ENCODE measurements at regions not wholly inside any gene's neighbourhood (a gene's known extent, or its start where the extent isn't known, plus 50 kb on each side); places are given as distances from the start of the nearest gene placed in this dataset.
"Not testable (repeated sequence)": the region's sequence is repeated elsewhere in the genome, so short reads cannot be mapped to it uniquely, and the experiment has no call there.

DNA sequence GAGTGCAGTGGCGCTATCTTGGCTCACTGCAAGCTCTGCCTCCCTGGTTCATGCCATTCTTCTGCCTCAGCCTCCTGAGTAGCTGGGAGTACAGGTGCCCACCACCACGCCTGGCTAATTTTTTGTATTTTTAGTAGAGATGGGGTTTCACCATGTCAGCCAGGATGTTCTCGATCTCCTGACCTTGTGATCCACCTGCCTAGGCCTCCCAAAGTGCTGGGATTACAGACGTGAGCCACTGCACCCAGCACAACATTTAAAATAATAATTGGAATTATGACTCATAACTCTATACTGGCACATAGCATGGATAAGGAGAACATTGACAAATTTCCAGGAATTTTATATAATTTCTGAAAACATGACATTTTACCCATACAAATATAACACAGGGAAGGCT is 54.2 kb downstream of the DBET start:
- TF ChIP-seq, protein P1, sequence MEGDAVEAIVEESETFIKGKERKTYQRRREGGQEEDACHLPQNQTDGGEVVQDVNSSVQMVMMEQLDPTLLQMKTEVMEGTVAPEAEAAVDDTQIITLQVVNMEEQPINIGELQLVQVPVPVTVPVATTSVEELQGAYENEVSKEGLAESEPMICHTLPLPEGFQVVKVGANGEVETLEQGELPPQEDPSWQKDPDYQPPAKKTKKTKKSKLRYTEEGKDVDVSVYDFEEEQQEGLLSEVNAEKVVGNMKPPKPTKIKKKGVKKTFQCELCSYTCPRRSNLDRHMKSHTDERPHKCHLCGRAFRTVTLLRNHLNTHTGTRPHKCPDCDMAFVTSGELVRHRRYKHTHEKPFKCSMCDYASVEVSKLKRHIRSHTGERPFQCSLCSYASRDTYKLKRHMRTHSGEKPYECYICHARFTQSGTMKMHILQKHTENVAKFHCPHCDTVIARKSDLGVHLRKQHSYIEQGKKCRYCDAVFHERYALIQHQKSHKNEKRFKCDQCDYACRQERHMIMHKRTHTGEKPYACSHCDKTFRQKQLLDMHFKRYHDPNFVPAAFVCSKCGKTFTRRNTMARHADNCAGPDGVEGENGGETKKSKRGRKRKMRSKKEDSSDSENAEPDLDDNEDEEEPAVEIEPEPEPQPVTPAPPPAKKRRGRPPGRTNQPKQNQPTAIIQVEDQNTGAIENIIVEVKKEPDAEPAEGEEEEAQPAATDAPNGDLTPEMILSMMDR (IDR thresholded peaks at IDR 0.05) = not testable (repeated sequence)
- TF ChIP-seq POLR2AphosphoS5 (IDR thresholded peaks at IDR 0.05) = not testable (repeated sequence)

Data from upper lobe of left lung (tissue), 4 donors.